Endothelial cell of umbilical vein (primary cell): ENCODE measurements at regions not wholly inside any gene's neighbourhood (a gene's known extent, or its start where the extent isn't known, plus 50 kb on each side); places are given as distances from the start of the nearest gene placed in this dataset.

Experiments used
- EZH2 ChIP-seq: IDR thresholded peaks from 2 replicates; pipeline ENCODE4 v1.6.1; 2012; ENCODE audit warnings: borderline replicate concordance, low read depth, mild to moderate bottlenecking, moderate library complexity, low read length, inconsistent platforms; ENCODE audit not compliant: severe bottlenecking
- POLR2A ChIP-seq: IDR thresholded peaks from 2 replicates; pipeline ENCODE4 v1.6.1; 2012; ENCODE audit warnings: low read depth, mild to moderate bottlenecking, control low read depth, low read length

DNA sequence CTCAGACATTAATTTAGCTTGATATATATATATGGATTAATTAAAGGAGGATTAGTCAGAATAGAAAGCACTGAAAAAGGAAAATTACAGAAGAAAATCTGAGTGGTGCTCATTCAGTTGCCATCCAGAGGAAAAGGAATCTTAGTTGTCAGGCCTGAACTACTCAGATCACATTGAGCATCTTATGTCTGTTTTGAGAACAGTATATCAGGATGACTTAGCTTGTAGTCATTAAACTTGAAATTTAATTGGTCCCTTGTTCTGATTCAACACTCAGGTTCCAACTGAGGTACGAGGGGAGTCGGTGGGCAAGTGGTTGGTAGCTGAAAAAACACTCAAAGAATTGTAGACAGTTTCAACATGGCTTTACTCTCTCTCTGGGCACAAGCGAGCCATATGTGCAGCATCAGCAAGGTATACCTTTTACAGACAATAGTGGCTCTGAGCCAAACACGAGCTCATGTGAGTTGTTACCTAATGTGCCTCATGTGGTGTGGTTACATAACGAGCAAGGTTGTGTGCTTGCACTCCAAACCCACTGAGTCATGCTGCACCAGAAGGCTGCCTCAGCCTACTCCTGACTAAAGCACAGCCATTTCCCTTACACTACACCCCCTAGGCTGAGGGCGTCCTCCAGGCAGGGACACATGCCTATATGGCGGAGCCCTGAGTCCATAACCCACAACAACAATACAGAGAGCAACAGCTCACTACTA lies 73.0 kb upstream of the HMGN3 start:
- no peak for TF ChIP-seq EZH2
- no peak for TF ChIP-seq POLR2A
